ENCODE measurements at regions not wholly inside any gene's neighbourhood (a gene's known extent, or its start where the extent isn't known, plus 50 kb on each side); places are given as distances from the start of the nearest gene placed in this dataset.

GRCh38 chr9:84593352-84593751 is 76.2 kb upstream of the NTRK2 start:
- TF ChIP-seq, protein P1, sequence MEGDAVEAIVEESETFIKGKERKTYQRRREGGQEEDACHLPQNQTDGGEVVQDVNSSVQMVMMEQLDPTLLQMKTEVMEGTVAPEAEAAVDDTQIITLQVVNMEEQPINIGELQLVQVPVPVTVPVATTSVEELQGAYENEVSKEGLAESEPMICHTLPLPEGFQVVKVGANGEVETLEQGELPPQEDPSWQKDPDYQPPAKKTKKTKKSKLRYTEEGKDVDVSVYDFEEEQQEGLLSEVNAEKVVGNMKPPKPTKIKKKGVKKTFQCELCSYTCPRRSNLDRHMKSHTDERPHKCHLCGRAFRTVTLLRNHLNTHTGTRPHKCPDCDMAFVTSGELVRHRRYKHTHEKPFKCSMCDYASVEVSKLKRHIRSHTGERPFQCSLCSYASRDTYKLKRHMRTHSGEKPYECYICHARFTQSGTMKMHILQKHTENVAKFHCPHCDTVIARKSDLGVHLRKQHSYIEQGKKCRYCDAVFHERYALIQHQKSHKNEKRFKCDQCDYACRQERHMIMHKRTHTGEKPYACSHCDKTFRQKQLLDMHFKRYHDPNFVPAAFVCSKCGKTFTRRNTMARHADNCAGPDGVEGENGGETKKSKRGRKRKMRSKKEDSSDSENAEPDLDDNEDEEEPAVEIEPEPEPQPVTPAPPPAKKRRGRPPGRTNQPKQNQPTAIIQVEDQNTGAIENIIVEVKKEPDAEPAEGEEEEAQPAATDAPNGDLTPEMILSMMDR (IDR thresholded peaks at IDR 0.05 in 8 of 11, conservative IDR thresholded peaks at IDR 0.05 in 3 of 11) = no peak
- TF ChIP-seq POLR2A (IDR thresholded peaks at IDR 0.05) (no peak), POLR2AphosphoS5 (IDR thresholded peaks at IDR 0.05) (no peak)
